Stimulated activated naive CD8-positive, alpha-beta T cell treated with anti-CD3 and anti-CD28 coated beads, Interleukin-15, amount 100 ng/mL, for 72 hours (primary cell): ENCODE measurements at regions not wholly inside any gene's neighbourhood (a gene's known extent, or its start where the extent isn't known, plus 50 kb on each side); places are given as distances from the start of the nearest gene placed in this dataset.
A peak's percentile ranks its signal among the peaks of the same experiment; 100 is the strongest.

Experiments
- ATAC-seq: fragments of 150-1000 bp; cut with Tn5 transposase; 2 replicates; pipeline ENCODE4 v1.10.0; 2021; ENCODE audit warnings: mild to moderate bottlenecking, moderate library complexity
- DNase-seq, 2 donors: peaks; one replicate each; pipeline ENCODE4 v3.0.0; 2021 to 2022
- H3K27ac Mint-ChIP-seq, 2 donors: one replicate each; pipeline ENCODE4 v1.8.0; 2022; ENCODE audit warnings: mild to moderate bottlenecking in 2 of 2, mixed read lengths in 2 of 2, moderate library complexity in 2 of 2
- H3K27me3 Mint-ChIP-seq: one replicate; pipeline ENCODE4 v1.8.0; 2022; ENCODE audit warnings: mixed read lengths
- H3K4me1 Mint-ChIP-seq: one replicate; pipeline ENCODE4 v1.8.0; 2022; ENCODE audit warnings: mild to moderate bottlenecking, mixed read lengths
- H3K4me3 Mint-ChIP-seq, 2 donors: one replicate each; pipeline ENCODE4 v1.8.0; 2022; ENCODE audit warnings: mild to moderate bottlenecking in 2 of 2, mixed read lengths in 2 of 2, moderate library complexity in 1 of 2
- H3K9me3 Mint-ChIP-seq, 2 donors: one replicate each; pipeline ENCODE4 v1.8.0; 2022; ENCODE audit warnings: mixed read lengths in 2 of 2

- peaks cover 6% of the 10 kb centered on the region for H3K27me3 Mint-ChIP-seq
- ATAC-seq (no peak), DNase-seq (no peak)
- no peak overlapping the region for H3K4me3 Mint-ChIP-seq
- H3K27ac Mint-ChIP-seq = no peak overlapping the region
- H3K9me3 Mint-ChIP-seq = peaks cover 14 to 19% of the 10 kb centered on the region in 2 donors
- H3K4me1 Mint-ChIP-seq = peaks cover 31% of the 10 kb centered on the region
Measured at GRCh38 chr13:80400164-80400864, 59.4 kb upstream of the SPRY2 start.

GRCh38 chr13:80399340-80400163, 58.6 kb upstream of the SPRY2 start:
- ATAC-seq (peak; percentile 45), DNase-seq (no peak)
- Mint-ChIP-seq H3K27ac (no peak overlapping the region), H3K27me3 (peaks cover 6% of the 10 kb centered on the region), H3K4me3 (peak overlapping the region in 1 of 2 donors; percentile 14), H3K4me1 (peaks cover 31% of the 10 kb centered on the region), H3K9me3 (peaks cover 7 to 13% of the 10 kb centered on the region in 2 donors)
